ENCODE measurements at regions not wholly inside any gene's neighbourhood (a gene's known extent, or its start where the extent isn't known, plus 50 kb on each side); places are given as distances from the start of the nearest gene placed in this dataset.

GRCh38 chr7:54663603-54664234 lies 95.3 kb downstream of the SEC61G start:
- Histone ChIP-seq H3K4me2 (ENCODE audit: unreplicated experiment) (no peak overlapping the region), H3K27me3 (replicated peaks; ENCODE audit: insufficient read depth) (peaks cover 48% of the 10 kb centered on the region), H3K4me1 (ENCODE audit: insufficient read depth) (no peaks in the 10 kb centered on the region), H4K20me1 (ENCODE audit: insufficient read depth) (no peaks in the 10 kb centered on the region), H3K9me3 (ENCODE audit: low read depth) (no peaks in the 10 kb centered on the region), H2AFZ (no peak overlapping the region), H3K79me2 (ENCODE audit: insufficient read depth) (no peaks in the 10 kb centered on the region), H3K27ac (no peak overlapping the region), H3K9ac (no peak overlapping the region), H3K36me3 (ENCODE audit: low read depth) (no peaks in the 10 kb centered on the region), H3F3A (ENCODE audit: insufficient read depth) (no peaks in the 10 kb centered on the region), H3K9me2 (ENCODE audit: insufficient read depth) (no peaks in the 10 kb centered on the region), H3K4me3 (no peak overlapping the region)
- TF ChIP-seq EZH2 (IDR thresholded peaks at IDR 0.05; ENCODE audit: insufficient read depth, poor library complexity, severe bottlenecking) (no peak), EZH2phosphoT487 (IDR thresholded peaks at IDR 0.05; ENCODE audit: insufficient read depth, low read depth) (no peak)
- 11 to 13% methylated on average over 16 of the region's 16 CpGs for WGBS, 2 experiments (ENCODE audit: low coverage in 1 of 2, low lambda C conversion rate in 2 of 2, missing lambda C conversion rate in 2 of 2)
- DNase-seq: no peak
- in situ Hi-C loops (cut with MboI): no loop called here

GRCh38 chr7:54663186-54663585 lies 95.8 kb downstream of the SEC61G start:
- Histone ChIP-seq H3K27me3 (replicated peaks; ENCODE audit: insufficient read depth) (peaks cover 48% of the 10 kb centered on the region), H3F3A (ENCODE audit: insufficient read depth) (no peaks in the 10 kb centered on the region), H3K36me3 (ENCODE audit: low read depth) (no peaks in the 10 kb centered on the region), H3K9ac (no peak overlapping the region), H3K4me2 (ENCODE audit: unreplicated experiment) (no peak overlapping the region), H3K4me1 (ENCODE audit: insufficient read depth) (no peaks in the 10 kb centered on the region), H3K9me3 (ENCODE audit: low read depth) (no peaks in the 10 kb centered on the region), H2AFZ (no peak overlapping the region), H4K20me1 (ENCODE audit: insufficient read depth) (no peaks in the 10 kb centered on the region), H3K79me2 (ENCODE audit: insufficient read depth) (no peaks in the 10 kb centered on the region), H3K27ac (no peak overlapping the region), H3K4me3 (no peak overlapping the region), H3K9me2 (ENCODE audit: insufficient read depth) (no peaks in the 10 kb centered on the region)
- WGBS, 2 experiments (ENCODE audit: low coverage in 1 of 2, low lambda C conversion rate in 2 of 2, missing lambda C conversion rate in 2 of 2): 13 to 32% methylated on average over 13 of the region's 13 CpGs
- DNase-seq: no peak
- in situ Hi-C loops (cut with MboI): no loop called here
- TF ChIP-seq EZH2phosphoT487 (IDR thresholded peaks at IDR 0.05; ENCODE audit: insufficient read depth, low read depth) (no peak), EZH2 (IDR thresholded peaks at IDR 0.05; ENCODE audit: insufficient read depth, poor library complexity, severe bottlenecking) (no peak)

GRCh38 chr7:54662701-54663100 lies 96.3 kb downstream of the SEC61G start:
- TF ChIP-seq EZH2 (IDR thresholded peaks at IDR 0.05; ENCODE audit: insufficient read depth, poor library complexity, severe bottlenecking) (no peak), EZH2phosphoT487 (IDR thresholded peaks at IDR 0.05; ENCODE audit: insufficient read depth, low read depth) (no peak)
- Histone ChIP-seq H3K27me3 (replicated peaks; ENCODE audit: insufficient read depth) (peaks cover 48% of the 10 kb centered on the region), H3K4me3 (no peak overlapping the region), H3K4me1 (ENCODE audit: insufficient read depth) (no peaks in the 10 kb centered on the region), H3K9me3 (ENCODE audit: low read depth) (no peaks in the 10 kb centered on the region), H3K27ac (no peak overlapping the region), H2AFZ (no peak overlapping the region), H3K9ac (no peak overlapping the region), H3K9me2 (ENCODE audit: insufficient read depth) (no peaks in the 10 kb centered on the region), H3K36me3 (ENCODE audit: low read depth) (no peaks in the 10 kb centered on the region), H4K20me1 (ENCODE audit: insufficient read depth) (no peaks in the 10 kb centered on the region), H3K4me2 (ENCODE audit: unreplicated experiment) (no peak overlapping the region), H3F3A (ENCODE audit: insufficient read depth) (no peaks in the 10 kb centered on the region), H3K79me2 (ENCODE audit: insufficient read depth) (no peaks in the 10 kb centered on the region)
- in situ Hi-C loops (cut with MboI): no loop called here
- WGBS, 2 experiments (ENCODE audit: low coverage in 1 of 2, low lambda C conversion rate in 2 of 2, missing lambda C conversion rate in 2 of 2): 26 to 30% methylated on average over 7 of the region's 7 CpGs
- DNase-seq: no peak

- H3K9ac ChIP-seq: no peak overlapping the region
- H3K27ac ChIP-seq: no peak overlapping the region
- H3K4me2 ChIP-seq (ENCODE audit: unreplicated experiment): no peak overlapping the region
- in situ Hi-C loops (cut with MboI): no loop called here
- no peaks in the 10 kb centered on the region for H3K9me3 ChIP-seq (ENCODE audit: low read depth)
- no peaks in the 10 kb centered on the region for H4K20me1 ChIP-seq (ENCODE audit: insufficient read depth)
- no peaks in the 10 kb centered on the region for H3F3A ChIP-seq (ENCODE audit: insufficient read depth)
- H3K9me2 ChIP-seq (ENCODE audit: insufficient read depth): no peaks in the 10 kb centered on the region
- no peak overlapping the region for H3K4me3 ChIP-seq
- TF ChIP-seq EZH2 (IDR thresholded peaks at IDR 0.05; ENCODE audit: insufficient read depth, poor library complexity, severe bottlenecking) (no peak), EZH2phosphoT487 (IDR thresholded peaks at IDR 0.05; ENCODE audit: insufficient read depth, low read depth) (no peak)
- H3K4me1 ChIP-seq (ENCODE audit: insufficient read depth): no peaks in the 10 kb centered on the region
- H2AFZ ChIP-seq: no peak overlapping the region
- WGBS, 2 experiments (ENCODE audit: low coverage in 1 of 2, low lambda C conversion rate in 2 of 2, missing lambda C conversion rate in 2 of 2): 13 to 17% methylated on average over 3 of the region's 3 CpGs
- no peak for DNase-seq
- no peaks in the 10 kb centered on the region for H3K79me2 ChIP-seq (ENCODE audit: insufficient read depth)
- H3K27me3 ChIP-seq (replicated peaks; ENCODE audit: insufficient read depth): no peaks in the 10 kb centered on the region
- no peaks in the 10 kb centered on the region for H3K36me3 ChIP-seq (ENCODE audit: low read depth)
Measured at GRCh38 chr7:54653905-54654304, 105.1 kb downstream of the SEC61G start.
